NAMALWA (cell line): ENCODE measurements at regions not wholly inside any gene's neighbourhood (a gene's known extent, or its start where the extent isn't known, plus 50 kb on each side); places are given as distances from the start of the nearest gene placed in this dataset.

ENCODE experiments used
- DNase-seq: peaks from one replicate; pipeline ENCODE4 v3.0.0-alpha.2; 2015; ENCODE audit warnings: low spot score

- DNase-seq = no peak
Observed at GRCh38 chr5:125203912-125204311, 457.5 kb upstream of the ZNF608 start.

GRCh38 chr5:125205601-125206225 lies 459.3 kb upstream of the ZNF608 start:
- DNase-seq = no peak

DNA sequence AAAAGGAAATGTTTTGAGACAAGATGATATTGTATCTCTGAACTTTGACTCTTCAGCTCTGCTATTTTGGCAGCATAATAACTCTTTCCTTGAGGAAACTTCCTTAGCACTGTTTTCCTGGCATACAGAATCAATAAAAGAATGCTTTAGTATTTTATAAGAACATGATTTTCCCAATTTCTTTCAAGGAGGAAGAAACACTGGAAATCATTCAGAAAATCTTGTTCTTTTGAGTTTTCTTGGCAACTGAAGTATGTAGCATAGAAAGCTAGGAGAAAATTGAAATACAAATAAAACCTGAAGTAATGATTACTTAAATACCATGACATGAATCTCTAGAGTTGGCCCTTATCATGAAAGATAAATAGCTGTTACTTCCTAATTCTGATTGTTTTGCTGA lies 461.4 kb upstream of the ZNF608 start:
- no peak for DNase-seq

DNA sequence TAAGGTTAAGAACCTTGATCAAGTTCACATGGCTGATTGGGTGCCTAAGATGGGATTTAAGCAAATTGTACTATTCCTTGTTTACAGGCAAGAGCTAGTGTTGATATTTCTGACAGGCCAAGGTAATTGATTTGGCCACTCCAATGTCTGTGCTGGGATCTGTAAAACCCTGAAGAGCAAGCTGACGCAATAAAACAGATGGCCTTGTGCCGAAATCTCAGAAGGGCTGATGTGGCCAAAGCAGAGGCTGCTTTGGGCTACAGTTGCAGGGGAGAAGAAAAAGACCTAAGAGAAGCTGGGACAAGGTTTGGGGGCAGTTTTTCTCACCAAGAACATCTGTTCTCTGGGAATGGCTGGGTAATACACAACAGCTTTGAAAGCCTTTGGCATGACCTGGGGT lies 463.2 kb upstream of the ZNF608 start:
- no peak for DNase-seq

DNA sequence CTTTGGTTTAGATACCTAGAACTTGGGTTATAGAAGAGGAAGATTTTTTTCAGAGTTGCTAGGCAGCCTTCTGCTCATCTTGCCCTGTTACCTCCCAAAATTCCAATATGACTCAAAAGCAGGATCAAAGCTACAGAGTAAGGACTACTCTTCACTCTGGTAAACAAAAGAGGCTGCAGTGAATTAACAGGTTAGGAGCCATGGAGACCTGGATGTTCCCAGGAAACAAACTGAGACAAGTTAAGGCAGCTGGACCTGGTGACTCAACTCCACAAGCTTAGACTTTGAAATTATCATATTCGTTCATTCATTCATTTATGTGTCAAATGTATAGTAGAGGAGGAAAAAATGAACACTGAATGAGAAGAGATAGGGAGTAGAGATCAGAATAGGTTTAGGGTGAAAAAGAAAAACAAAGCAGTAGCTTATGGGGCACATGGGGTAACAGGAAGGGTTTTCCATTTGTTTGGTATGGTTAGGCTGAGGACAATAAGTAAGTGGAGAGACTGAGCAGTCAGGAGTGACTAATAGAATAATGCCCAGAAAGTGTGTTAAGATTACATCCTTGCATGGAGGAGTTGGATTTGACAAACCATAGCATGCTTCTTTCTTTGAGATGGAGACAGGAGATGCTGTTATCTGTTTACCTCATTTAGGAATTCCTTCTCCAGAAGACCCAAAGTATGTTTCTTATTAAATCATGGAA lies 464.0 kb upstream of the ZNF608 start:
- DNase-seq = no peak

GRCh38 chr5:125214080-125214479 lies 467.6 kb upstream of the ZNF608 start:
- no peak for DNase-seq

GRCh38 chr5:125215593-125215992 lies 469.2 kb upstream of the ZNF608 start:
- no peak for DNase-seq

GRCh38 chr5:125219710-125220109 lies 473.3 kb upstream of the ZNF608 start:
- DNase-seq = no peak

GRCh38 chr5:125220284-125220683 lies 473.8 kb upstream of the ZNF608 start:
- DNase-seq = no peak

GRCh38 chr5:125222597-125223240 lies 476.3 kb upstream of the ZNF608 start:
- no peak for DNase-seq

- no peak for DNase-seq
Observed at GRCh38 chr5:125225424-125225823, 479.0 kb upstream of the ZNF608 start.

- DNase-seq = no peak
Observed at GRCh38 chr5:125226825-125227224, 480.4 kb upstream of the ZNF608 start.

DNA sequence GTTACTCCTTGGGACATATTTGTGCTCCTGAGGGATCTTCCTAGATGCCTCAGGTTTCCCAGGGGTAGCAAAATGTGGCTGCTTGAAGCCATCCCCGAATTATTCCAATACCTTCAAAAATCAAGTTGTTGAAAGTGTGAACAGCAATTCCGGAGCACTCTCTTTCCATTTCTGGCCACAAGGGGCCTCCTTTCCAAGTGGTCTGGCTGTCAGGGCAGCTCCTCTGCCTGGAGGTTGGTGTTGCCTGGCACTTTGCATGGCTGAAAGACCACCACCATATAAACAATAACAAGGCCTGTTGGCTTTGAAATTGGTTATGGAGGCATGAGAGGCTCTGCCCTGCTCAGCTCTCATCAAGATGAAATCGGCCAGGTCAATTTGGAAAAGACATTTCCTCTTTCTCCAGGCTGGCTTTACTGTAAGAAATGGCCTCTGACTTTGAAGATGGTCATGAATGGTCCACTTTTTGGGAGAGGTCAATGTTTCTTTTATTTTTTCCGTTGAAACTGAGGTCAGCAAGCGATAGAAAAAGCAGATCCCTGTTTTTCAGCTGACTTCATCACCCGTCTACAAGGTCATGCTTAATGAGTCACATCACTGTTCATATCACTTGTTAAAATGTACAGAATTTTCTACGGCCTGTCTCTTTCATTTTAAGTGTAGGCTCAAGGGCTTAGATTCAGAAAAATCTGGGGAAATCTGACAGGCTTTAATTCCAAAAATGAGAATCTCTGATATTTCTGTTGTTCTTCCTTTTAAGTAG lies 481.1 kb upstream of the ZNF608 start:
- DNase-seq = peak; percentile 28

GRCh38 chr5:125228363-125229070 lies 482.1 kb upstream of the ZNF608 start:
- DNase-seq = no peak

DNA sequence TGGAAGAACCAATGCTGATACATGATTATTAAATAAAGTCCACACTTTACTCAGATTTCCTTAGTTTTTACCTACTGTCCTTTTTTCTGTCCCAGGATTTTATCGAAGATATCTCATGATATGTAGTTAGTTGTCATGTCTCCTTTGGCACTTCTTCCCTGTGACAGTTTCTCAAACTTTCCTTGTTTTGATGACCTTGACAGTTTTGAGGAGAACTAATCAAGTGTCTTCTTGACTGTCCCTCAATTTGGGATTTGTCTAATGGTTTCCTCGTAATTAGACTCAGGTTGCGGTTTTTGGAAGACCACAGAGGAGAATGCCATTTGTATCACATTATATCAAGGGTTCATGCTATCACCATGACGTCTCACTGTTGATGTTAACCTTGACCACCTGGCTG lies 483.1 kb upstream of the ZNF608 start:
- DNase-seq = no peak

DNA sequence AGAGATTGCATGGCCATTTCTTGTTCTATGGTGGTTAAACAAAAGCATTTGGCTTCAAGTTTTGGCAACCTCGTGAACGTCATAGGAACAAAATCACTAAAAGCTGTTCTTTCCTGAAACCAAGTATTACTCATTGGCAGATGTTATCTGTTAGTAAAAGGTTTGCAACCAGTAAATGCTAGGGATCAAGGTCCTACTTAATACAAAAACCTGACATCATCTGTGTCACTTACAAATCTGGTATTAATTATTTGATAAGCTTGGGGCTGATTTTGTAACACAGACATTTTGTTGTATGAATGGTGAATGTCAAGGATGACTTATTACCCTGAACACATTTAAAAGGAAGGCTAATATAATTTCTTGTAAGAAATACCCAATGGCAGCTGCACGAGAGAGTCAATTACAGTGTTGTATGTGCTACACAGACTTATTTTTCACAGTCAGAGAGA lies 486.4 kb upstream of the ZNF608 start:
- no peak for DNase-seq

- DNase-seq = no peak
Observed at GRCh38 chr5:125233944-125234343, 487.5 kb upstream of the ZNF608 start.

- DNase-seq = no peak
Observed at GRCh38 chr5:125236007-125236406, 489.6 kb upstream of the ZNF608 start.

DNA sequence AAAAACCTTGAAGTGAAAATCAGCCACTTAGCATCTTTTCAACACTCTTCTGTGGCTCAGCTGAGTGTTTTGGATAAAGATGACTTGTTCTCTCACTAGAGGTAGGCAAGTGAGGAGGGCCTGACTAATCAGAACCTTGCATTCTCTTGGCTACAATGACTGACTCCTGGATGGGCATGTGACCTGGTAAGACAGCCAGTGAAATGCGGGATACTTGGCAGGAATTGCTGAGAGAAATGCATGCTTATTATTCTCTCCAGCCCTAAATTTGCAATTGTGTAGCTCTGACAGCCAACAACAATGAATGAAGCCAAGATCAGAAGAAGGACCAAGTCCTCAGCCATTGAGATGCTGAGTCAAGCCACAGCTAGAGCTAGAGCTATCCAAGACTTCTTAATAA lies 490.5 kb upstream of the ZNF608 start:
- DNase-seq = no peak

GRCh38 chr5:125244531-125244930 lies 498.1 kb upstream of the ZNF608 start:
- no peak for DNase-seq

DNA sequence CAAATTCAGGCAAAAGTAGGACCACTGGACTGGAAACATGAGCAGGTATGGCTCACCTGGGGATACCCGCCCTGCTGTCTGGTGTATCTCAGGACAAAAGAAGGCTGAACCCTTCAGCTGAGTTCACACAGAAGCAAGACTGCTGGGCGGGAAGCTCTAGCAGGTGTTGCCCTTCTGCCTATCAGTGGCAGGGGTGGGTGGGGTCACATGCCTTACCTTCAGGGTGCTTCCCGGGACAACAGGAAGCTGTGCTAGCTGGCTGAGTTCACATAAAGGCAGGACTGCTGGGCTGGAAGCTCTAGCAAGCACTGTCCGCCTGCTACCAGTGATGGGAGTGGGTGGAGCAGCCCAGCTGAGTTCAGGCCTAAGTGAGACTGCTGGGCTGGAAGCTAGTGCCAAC lies 498.8 kb upstream of the ZNF608 start:
- DNase-seq = no peak

DNA sequence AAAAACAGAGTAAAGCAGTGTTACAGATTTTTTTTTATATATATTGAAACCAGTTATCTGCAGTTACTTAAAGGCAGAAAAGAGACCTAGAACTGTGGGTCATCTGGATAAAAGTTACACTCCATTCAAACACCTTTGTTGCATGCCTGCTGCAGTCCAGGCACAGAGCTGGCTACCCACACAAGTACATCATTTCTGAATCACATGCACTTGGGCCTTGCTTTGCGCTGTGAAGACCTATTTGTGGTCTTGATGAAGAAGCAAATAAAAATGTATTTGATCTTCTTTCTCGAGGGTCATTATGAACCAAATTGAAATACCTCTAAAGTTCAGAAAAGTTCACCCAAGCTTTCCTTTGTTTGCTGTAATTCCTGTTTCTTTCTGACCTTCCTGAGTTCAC lies 503.0 kb upstream of the ZNF608 start:
- no peak for DNase-seq
